HG02610 (cell line): ENCODE measurements at regions not wholly inside any gene's neighbourhood (a gene's known extent, or its start where the extent isn't known, plus 50 kb on each side); places are given as distances from the start of the nearest gene placed in this dataset.
"Not testable (repeated sequence)": the region's sequence is repeated elsewhere in the genome, so short reads cannot be mapped to it uniquely, and the experiment has no call there.

Source experiments
- ATAC-seq: cut with Tn5 transposase; IDR thresholded peaks from one replicate; pipeline ENCODE4 v1.9.1; 2021; ENCODE audit warnings: mild to moderate bottlenecking, moderate library complexity; ENCODE audit not compliant: unreplicated experiment

GRCh38 chr17:36842231-36842819, 95.0 kb upstream of the LHX1 start:
- ATAC-seq = no peak

- ATAC-seq = no peak
Measured at GRCh38 chr17:36842963-36843558, 94.2 kb upstream of the LHX1 start.

- ATAC-seq = no peak
Measured at GRCh38 chr17:36844013-36844412, 93.3 kb upstream of the LHX1 start.

- ATAC-seq = no peak
Measured at GRCh38 chr17:36844601-36845000, 92.7 kb upstream of the LHX1 start.

- no peak for ATAC-seq
Measured at GRCh38 chr17:36845916-36846315, 91.4 kb upstream of the LHX1 start.

GRCh38 chr17:36846410-36847292, 90.6 kb upstream of the LHX1 start:
- no peak for ATAC-seq

GRCh38 chr17:36848008-36848902, 89.0 kb upstream of the LHX1 start:
- no peak for ATAC-seq

- not testable (repeated sequence) for ATAC-seq
Measured at GRCh38 chr17:36849020-36849419, 88.3 kb upstream of the LHX1 start.

- no peak for ATAC-seq
Measured at GRCh38 chr17:36849871-36850348, 87.4 kb upstream of the LHX1 start.

- no peak for ATAC-seq
Measured at GRCh38 chr17:36850790-36851189, 86.5 kb upstream of the LHX1 start.

GRCh38 chr17:36851250-36851649, 86.0 kb upstream of the LHX1 start:
- ATAC-seq = no peak

GRCh38 chr17:36852478-36852877, 84.8 kb upstream of the LHX1 start:
- not testable (repeated sequence) for ATAC-seq

- ATAC-seq = no peak
Measured at GRCh38 chr17:36854982-36855381, 82.3 kb upstream of the LHX1 start.

GRCh38 chr17:36855459-36855858, 81.8 kb upstream of the LHX1 start:
- ATAC-seq = no peak

GRCh38 chr17:36856222-36856621, 81.1 kb upstream of the LHX1 start:
- no peak for ATAC-seq

- ATAC-seq = no peak
Measured at GRCh38 chr17:36856903-36857381, 80.3 kb upstream of the LHX1 start.

- no peak for ATAC-seq
Measured at GRCh38 chr17:36857698-36858097, 79.6 kb upstream of the LHX1 start.

GRCh38 chr17:36858119-36859002, 78.9 kb upstream of the LHX1 start:
- no peak for ATAC-seq

- ATAC-seq = no peak
Measured at GRCh38 chr17:36859003-36859300, 78.3 kb upstream of the LHX1 start.

GRCh38 chr17:36859706-36860105, 77.6 kb upstream of the LHX1 start:
- no peak for ATAC-seq
